ENCODE measurements at regions not wholly inside any gene's neighbourhood (a gene's known extent, or its start where the extent isn't known, plus 50 kb on each side); places are given as distances from the start of the nearest gene placed in this dataset.

- no peaks in the 10 kb centered on the region for H3K27me3 ChIP-seq (ENCODE audit: low read length)
- no peak overlapping the region for H3K9ac ChIP-seq (ENCODE audit: low read length)
- no peaks in the 10 kb centered on the region for H3F3A ChIP-seq (ENCODE audit: low read length, unreplicated experiment)
- no peak for DNase-seq
- no TSS peak for BruUV-seq (replicated peaks)
- H4K20me1 ChIP-seq (ENCODE audit: low read length): no peaks in the 10 kb centered on the region
- H3K4me3 ChIP-seq (ENCODE audit: low read length): no peak overlapping the region
- POLR2A ChIA-PET (ENCODE audit: unreplicated experiment): no interaction called here
- CTCF ChIA-PET: no interaction called here
- no peaks in the 10 kb centered on the region for H3K79me2 ChIP-seq (ENCODE audit: low read length)
- TF ChIP-seq CTCF (conservative IDR thresholded peaks at IDR 0.05; ENCODE audit: low read depth, low read length) (no peak), EZH2phosphoT487 (IDR thresholded peaks at IDR 0.05; ENCODE audit: borderline replicate concordance, low read length) (no peak), EZH2 (IDR thresholded peaks at IDR 0.05; ENCODE audit: low read length, unreplicated experiment) (no peak)
- no peaks in the 10 kb centered on the region for H3K36me3 ChIP-seq (ENCODE audit: low read depth, low read length)
- H3K27ac ChIP-seq (ENCODE audit: low read length): no peak overlapping the region
- H3K9me2 ChIP-seq (replicated peaks; ENCODE audit: low read length): no peaks in the 10 kb centered on the region
- H3K9me3 ChIP-seq (ENCODE audit: low read length): no peaks in the 10 kb centered on the region
- no peaks in the 10 kb centered on the region for H3K4me1 ChIP-seq (ENCODE audit: insufficient read depth, low read length)
- no peak overlapping the region for H2AFZ ChIP-seq (ENCODE audit: low read length)
- H3K4me2 ChIP-seq (ENCODE audit: low read length): no peak overlapping the region
- intact Hi-C loops (cut with micrococcal nuclease): no loop called here
- no peak for ATAC-seq
These were observed 146.5 kb upstream of the RAB12 start for GRCh38 chr18:8462651-8463185.

- Histone ChIP-seq H3K9me2 (replicated peaks; ENCODE audit: low read length) (no peaks in the 10 kb centered on the region), H2AFZ (ENCODE audit: low read length) (no peak overlapping the region), H3F3A (ENCODE audit: low read length, unreplicated experiment) (no peaks in the 10 kb centered on the region), H3K4me1 (ENCODE audit: insufficient read depth, low read length) (no peaks in the 10 kb centered on the region), H3K4me2 (ENCODE audit: low read length) (no peak overlapping the region), H3K36me3 (ENCODE audit: low read depth, low read length) (no peaks in the 10 kb centered on the region), H4K20me1 (ENCODE audit: low read length) (no peaks in the 10 kb centered on the region), H3K27me3 (ENCODE audit: low read length) (no peaks in the 10 kb centered on the region), H3K9ac (ENCODE audit: low read length) (no peak overlapping the region), H3K9me3 (ENCODE audit: low read length) (no peaks in the 10 kb centered on the region), H3K27ac (ENCODE audit: low read length) (no peak overlapping the region), H3K79me2 (ENCODE audit: low read length) (no peaks in the 10 kb centered on the region), H3K4me3 (ENCODE audit: low read length) (no peak overlapping the region)
- ATAC-seq: no peak
- intact Hi-C loops (cut with micrococcal nuclease): no loop called here
- no TSS peak for BruUV-seq (replicated peaks)
- TF ChIP-seq CTCF (conservative IDR thresholded peaks at IDR 0.05; ENCODE audit: low read depth, low read length) (no peak), EZH2phosphoT487 (IDR thresholded peaks at IDR 0.05; ENCODE audit: borderline replicate concordance, low read length) (no peak), EZH2 (IDR thresholded peaks at IDR 0.05; ENCODE audit: low read length, unreplicated experiment) (no peak)
- DNase-seq: no peak
- CTCF ChIA-PET: no interaction called here
- POLR2A ChIA-PET (ENCODE audit: unreplicated experiment): no interaction called here
These were observed 145.4 kb upstream of the RAB12 start for GRCh38 chr18:8463791-8464190.

- no peaks in the 10 kb centered on the region for H3K4me1 ChIP-seq (ENCODE audit: insufficient read depth, low read length)
- H3K9me2 ChIP-seq (replicated peaks; ENCODE audit: low read length): no peaks in the 10 kb centered on the region
- H3K9ac ChIP-seq (ENCODE audit: low read length): no peak overlapping the region
- ATAC-seq (no peak), DNase-seq (no peak)
- H3K36me3 ChIP-seq (ENCODE audit: low read depth, low read length): no peaks in the 10 kb centered on the region
- no peaks in the 10 kb centered on the region for H3K9me3 ChIP-seq (ENCODE audit: low read length)
- no peaks in the 10 kb centered on the region for H3K27me3 ChIP-seq (ENCODE audit: low read length)
- H3K4me3 ChIP-seq (ENCODE audit: low read length): no peak overlapping the region
- ChIA-PET CTCF (no interaction called here), POLR2A (ENCODE audit: unreplicated experiment) (no interaction called here)
- H3K4me2 ChIP-seq (ENCODE audit: low read length): no peak overlapping the region
- H4K20me1 ChIP-seq (ENCODE audit: low read length): no peaks in the 10 kb centered on the region
- no peaks in the 10 kb centered on the region for H3F3A ChIP-seq (ENCODE audit: low read length, unreplicated experiment)
- no TSS peak for BruUV-seq (replicated peaks)
- intact Hi-C loops (cut with micrococcal nuclease): no loop called here
- H3K79me2 ChIP-seq (ENCODE audit: low read length): no peaks in the 10 kb centered on the region
- no peak overlapping the region for H3K27ac ChIP-seq (ENCODE audit: low read length)
- no peak overlapping the region for H2AFZ ChIP-seq (ENCODE audit: low read length)
- TF ChIP-seq CTCF (conservative IDR thresholded peaks at IDR 0.05; ENCODE audit: low read depth, low read length) (no peak), EZH2phosphoT487 (IDR thresholded peaks at IDR 0.05; ENCODE audit: borderline replicate concordance, low read length) (no peak), EZH2 (IDR thresholded peaks at IDR 0.05; ENCODE audit: low read length, unreplicated experiment) (no peak)
These were observed 141.0 kb upstream of the RAB12 start for GRCh38 chr18:8468191-8468590.
